KOPT-K1 (cell line): ENCODE measurements at regions not wholly inside any gene's neighbourhood (a gene's known extent, or its start where the extent isn't known, plus 50 kb on each side); places are given as distances from the start of the nearest gene placed in this dataset.
A peak's percentile ranks its signal among the peaks of the same experiment; 100 is the strongest.

ENCODE experiments used
- H3K27ac ChIP-seq: fragments of 200-600 bp; sonication (generic); 2 replicates; pipeline ENCODE4 v1.5.1; 2016; ENCODE audit warnings: antibody characterized with exemption, mild to moderate bottlenecking, low read depth, low read length; ENCODE audit not compliant: poor library complexity, severe bottlenecking
- H3K36me3 ChIP-seq: fragments of 200-600 bp; sonication (generic); 2 replicates; pipeline ENCODE4 v1.5.1; 2017; ENCODE audit warnings: antibody characterized with exemption, mild to moderate bottlenecking, low read length, moderate library complexity; ENCODE audit not compliant: insufficient read depth
- H3K9me3 ChIP-seq: fragments of 200-600 bp; sonication (generic); 2 replicates; pipeline ENCODE4 v1.5.1; 2017; ENCODE audit warnings: antibody characterized with exemption, low read length, mild to moderate bottlenecking; ENCODE audit not compliant: insufficient read depth, poor library complexity, severe bottlenecking

GRCh38 chr14:34023824-34024767 lies 73.2 kb upstream of the EGLN3 start:
- Histone ChIP-seq H3K27ac (no peak overlapping the region), H3K36me3 (no peaks in the 10 kb centered on the region), H3K9me3 (no peaks in the 10 kb centered on the region)

- no peaks in the 10 kb centered on the region for H3K9me3 ChIP-seq
- no peaks in the 10 kb centered on the region for H3K36me3 ChIP-seq
- no peak overlapping the region for H3K27ac ChIP-seq
Measured at GRCh38 chr14:34021096-34021495, 70.2 kb upstream of the EGLN3 start.

- Histone ChIP-seq H3K27ac (peak overlapping the region; percentile 95), H3K9me3 (no peaks in the 10 kb centered on the region), H3K36me3 (no peaks in the 10 kb centered on the region)
Measured at GRCh38 chr14:34020014-34020413, 69.1 kb upstream of the EGLN3 start.

GRCh38 chr14:34018564-34019244 lies 67.8 kb upstream of the EGLN3 start:
- Histone ChIP-seq H3K9me3 (no peaks in the 10 kb centered on the region), H3K27ac (peak overlapping the region; percentile 95), H3K36me3 (no peaks in the 10 kb centered on the region)

- Histone ChIP-seq H3K9me3 (no peaks in the 10 kb centered on the region), H3K36me3 (no peaks in the 10 kb centered on the region), H3K27ac (peak overlapping the region; percentile 95)
Measured at GRCh38 chr14:34018125-34018524, 67.3 kb upstream of the EGLN3 start.

- Histone ChIP-seq H3K27ac (peak overlapping the region; percentile 93), H3K9me3 (peaks cover 5% of the 10 kb centered on the region), H3K36me3 (peaks cover 12% of the 10 kb centered on the region)
Measured at GRCh38 chr14:34015383-34015782, 64.5 kb upstream of the EGLN3 start.

- Histone ChIP-seq H3K9me3 (peaks cover 7% of the 10 kb centered on the region), H3K36me3 (peaks cover 16% of the 10 kb centered on the region), H3K27ac (peak overlapping the region; percentile 93)
Measured at GRCh38 chr14:34014936-34015335, 64.1 kb upstream of the EGLN3 start.

GRCh38 chr14:34013721-34014060 lies 62.8 kb upstream of the EGLN3 start:
- H3K9me3 ChIP-seq, result peaks cover 11% of the 10 kb centered on the region

GRCh38 chr14:34012978-34013720 lies 62.3 kb upstream of the EGLN3 start:
- Histone ChIP-seq H3K9me3 (peaks cover 11% of the 10 kb centered on the region), H3K27ac (peak overlapping the region; percentile 93), H3K36me3 (peaks cover 25% of the 10 kb centered on the region)

More at GRCh38 chr14:34013721-34014060, 62.8 kb upstream of the EGLN3 start:
- Histone ChIP-seq H3K27ac (peak overlapping the region; percentile 93), H3K36me3 (peaks cover 23% of the 10 kb centered on the region)

- H3K36me3 ChIP-seq, result peaks cover 29% of the 10 kb centered on the region
- H3K27ac ChIP-seq, result peak overlapping the region; percentile 93
Measured at GRCh38 chr14:34012369-34012768, 61.5 kb upstream of the EGLN3 start.

GRCh38 chr14:34009956-34010355 lies 59.1 kb upstream of the EGLN3 start:
- peaks cover 40% of the 10 kb centered on the region for H3K36me3 ChIP-seq
- H3K27ac ChIP-seq, result no peak overlapping the region
- peaks cover 11% of the 10 kb centered on the region for H3K9me3 ChIP-seq

More at GRCh38 chr14:34012369-34012768, 61.5 kb upstream of the EGLN3 start:
- peaks cover 11% of the 10 kb centered on the region for H3K9me3 ChIP-seq

- Histone ChIP-seq H3K9me3 (peaks cover 11% of the 10 kb centered on the region), H3K36me3 (peaks cover 45% of the 10 kb centered on the region), H3K27ac (no peak overlapping the region)
Measured at GRCh38 chr14:34007902-34008301, 57.0 kb upstream of the EGLN3 start.

GRCh38 chr14:34005901-34006300 lies 55.0 kb upstream of the EGLN3 start:
- Histone ChIP-seq H3K36me3 (peaks cover 51% of the 10 kb centered on the region), H3K27ac (no peak overlapping the region), H3K9me3 (peaks cover 11% of the 10 kb centered on the region)

- Histone ChIP-seq H3K9me3 (peaks cover 4% of the 10 kb centered on the region), H3K36me3 (peaks cover 50% of the 10 kb centered on the region), H3K27ac (no peak overlapping the region)
Measured at GRCh38 chr14:34004881-34005280, 54.0 kb upstream of the EGLN3 start.

GRCh38 chr14:34003691-34004090 lies 52.8 kb upstream of the EGLN3 start:
- Histone ChIP-seq H3K27ac (no peak overlapping the region), H3K36me3 (peaks cover 46% of the 10 kb centered on the region), H3K9me3 (no peaks in the 10 kb centered on the region)
